SU-DHL-6 (cell line): ENCODE measurements at regions not wholly inside any gene's neighbourhood (a gene's known extent, or its start where the extent isn't known, plus 50 kb on each side); places are given as distances from the start of the nearest gene placed in this dataset.

Experiments
- H2AFZ ChIP-seq: fragments of 200-600 bp; sonication (generic); 2 replicates; pipeline ENCODE4 v1.6.1; 2014; ENCODE audit warnings: low read depth, mild to moderate bottlenecking, moderate library complexity, mixed read lengths, antibody characterized with exemption, low read length; ENCODE audit not compliant: severe bottlenecking
- H3F3A ChIP-seq: fragments of 200-600 bp; shearing (Covaris generic); 2 replicates; pipeline ENCODE4 v1.6.0; 2016; ENCODE audit warnings: antibody characterized with exemption, mild to moderate bottlenecking; ENCODE audit not compliant: insufficient read depth
- H3K27ac ChIP-seq: fragments of 200-600 bp; sonication (generic); 2 replicates; pipeline ENCODE4 v1.5.1; 2016; ENCODE audit warnings: low read depth, mild to moderate bottlenecking, low read length, moderate library complexity, mixed read lengths
- H3K27me3 ChIP-seq: fragments of 200-600 bp; sonication (generic), shearing (Covaris generic); 2 replicates; pipeline ENCODE4 v1.6.0; 2014; ENCODE audit warnings: mild to moderate bottlenecking, low read length
- H3K36me3 ChIP-seq: fragments of 200-600 bp; sonication (generic); 2 replicates; pipeline ENCODE4 v1.6.1; 2014; ENCODE audit warnings: mild to moderate bottlenecking, low read length, mixed read lengths
- H3K4me2 ChIP-seq: fragments of 300-600, 200-600 bp; shearing (Covaris generic), sonication (generic); 2 replicates; pipeline ENCODE4 v1.6.0; 2014; ENCODE audit warnings: low read length, low read depth, mild to moderate bottlenecking; ENCODE audit not compliant: poor library complexity, severe bottlenecking
- H3K4me3 ChIP-seq: fragments of 200-600 bp; sonication (generic); 2 replicates; pipeline ENCODE4 v1.5.1; 2014; ENCODE audit warnings: antibody characterized with exemption, low read length, mild to moderate bottlenecking, mixed read lengths; ENCODE audit not compliant: insufficient read depth, poor library complexity, severe bottlenecking
- H3K79me2 ChIP-seq: fragments of 200-600 bp; sonication (generic); 2 replicates; pipeline ENCODE4 v1.6.1; 2014; ENCODE audit warnings: mild to moderate bottlenecking, low read length, moderate library complexity; ENCODE audit not compliant: insufficient read depth
- H3K9ac ChIP-seq: fragments of 200-600 bp; sonication (generic); 2 replicates; pipeline ENCODE4 v1.7.0; 2014; ENCODE audit warnings: mild to moderate bottlenecking, low read length
- H3K9me2 ChIP-seq: fragments of 200-600 bp; sonication (generic); replicated peaks from 2 replicates; pipeline ENCODE4 v1.6.1; 2014; ENCODE audit warnings: low read length; ENCODE audit not compliant: insufficient read depth
- H3K9me3 ChIP-seq: fragments of 200-600 bp; sonication (generic); 2 replicates; pipeline ENCODE4 v1.6.1; 2014; ENCODE audit warnings: low read length, mixed read lengths; ENCODE audit not compliant: insufficient read depth
- H4K20me1 ChIP-seq: fragments of 200-600 bp; sonication (generic); 2 replicates; pipeline ENCODE4 v1.6.1; 2014; ENCODE audit warnings: low read depth, mild to moderate bottlenecking, antibody characterized with exemption, low read length, moderate library complexity, mixed read lengths
- CTCF ChIP-seq: fragments of 200-600 bp; sonication (generic); IDR thresholded peaks from one replicate; pipeline ENCODE4 v1.5.1; 2017; ENCODE audit warnings: antibody characterized with exemption, mild to moderate bottlenecking, low read length, moderate library complexity; ENCODE audit not compliant: insufficient read depth, poor library complexity, severe bottlenecking
- EZH2phosphoT487 ChIP-seq: fragments of 200-600 bp; sonication (generic), shearing (Covaris generic); conservative IDR thresholded peaks from 2 replicates; pipeline ENCODE4 v1.6.1; 2018; ENCODE audit warnings: mild to moderate bottlenecking, antibody characterized with exemption, low read length, moderate library complexity, mixed read lengths

- no peaks in the 10 kb centered on the region for H3F3A ChIP-seq
- no peak overlapping the region for H3K27ac ChIP-seq
- no peak overlapping the region for H3K4me3 ChIP-seq
- no peaks in the 10 kb centered on the region for H3K36me3 ChIP-seq
- H4K20me1 ChIP-seq = no peaks in the 10 kb centered on the region
- H2AFZ ChIP-seq = no peak overlapping the region
- H3K79me2 ChIP-seq = no peaks in the 10 kb centered on the region
- H3K4me2 ChIP-seq = no peak overlapping the region
- TF ChIP-seq CTCF (no peak), EZH2phosphoT487 (no peak)
- no peaks in the 10 kb centered on the region for H3K9me3 ChIP-seq
- H3K27me3 ChIP-seq = no peaks in the 10 kb centered on the region
- no peaks in the 10 kb centered on the region for H3K9me2 ChIP-seq
- no peak overlapping the region for H3K9ac ChIP-seq
Measured at GRCh38 chr17:65279456-65279855, 142.3 kb downstream of the RGS9 start.

GRCh38 chr17:65278820-65279184, 141.6 kb downstream of the RGS9 start:
- TF ChIP-seq CTCF (no peak), EZH2phosphoT487 (no peak)
- no peaks in the 10 kb centered on the region for H3K9me2 ChIP-seq
- H3K36me3 ChIP-seq = no peaks in the 10 kb centered on the region
- H2AFZ ChIP-seq = no peak overlapping the region
- H3K4me2 ChIP-seq = no peak overlapping the region
- no peaks in the 10 kb centered on the region for H3F3A ChIP-seq
- no peaks in the 10 kb centered on the region for H4K20me1 ChIP-seq
- H3K27me3 ChIP-seq = no peaks in the 10 kb centered on the region
- no peaks in the 10 kb centered on the region for H3K9me3 ChIP-seq
- H3K9ac ChIP-seq = no peak overlapping the region
- no peak overlapping the region for H3K27ac ChIP-seq
- H3K79me2 ChIP-seq = no peaks in the 10 kb centered on the region
- H3K4me3 ChIP-seq = no peak overlapping the region

- Histone ChIP-seq H3F3A (no peaks in the 10 kb centered on the region), H3K27me3 (no peaks in the 10 kb centered on the region), H3K27ac (no peak overlapping the region), H4K20me1 (no peaks in the 10 kb centered on the region), H3K36me3 (no peaks in the 10 kb centered on the region), H3K9ac (no peak overlapping the region), H3K79me2 (no peaks in the 10 kb centered on the region), H2AFZ (no peak overlapping the region), H3K4me3 (no peak overlapping the region), H3K9me2 (no peaks in the 10 kb centered on the region), H3K4me2 (no peak overlapping the region), H3K9me3 (no peaks in the 10 kb centered on the region)
- TF ChIP-seq CTCF (no peak), EZH2phosphoT487 (no peak)
Measured at GRCh38 chr17:65278050-65278819, 141.1 kb downstream of the RGS9 start.
